ENCODE measurements at regions not wholly inside any gene's neighbourhood (a gene's known extent, or its start where the extent isn't known, plus 50 kb on each side); places are given as distances from the start of the nearest gene placed in this dataset.

- H3K36me3 ChIP-seq (ENCODE audit: control insufficient read depth, insufficient read depth, low read length) = no peaks in the 10 kb centered on the region
- H3K27me3 Mint-ChIP-seq (ENCODE audit: insufficient read depth) = no peaks in the 10 kb centered on the region
- no peak overlapping the region for H3K27ac ChIP-seq (ENCODE audit: low read depth, low read length)
- H3K9me3 Mint-ChIP-seq = no peaks in the 10 kb centered on the region
- WGBS, 2 experiments (ENCODE audit: insufficient coverage in 1 of 2, insufficient read length in 1 of 2) = 90 to 93% methylated on average over 2 to 4 of the region's 4 CpGs
- H3K27ac Mint-ChIP-seq = no peak overlapping the region
- no peak overlapping the region for H3K4me3 Mint-ChIP-seq
- no peak overlapping the region for H3K4me3 ChIP-seq (ENCODE audit: low read length)
- no peaks in the 10 kb centered on the region for H3K27me3 ChIP-seq (ENCODE audit: control insufficient read depth, insufficient read depth, low read length, poor library complexity, severe bottlenecking)
- TF ChIP-seq CTCF (conservative IDR thresholded peaks at IDR 0.05) = no peak
- H3K4me1 ChIP-seq (ENCODE audit: control insufficient read depth, insufficient read depth, low read length) = no peaks in the 10 kb centered on the region
- H3K36me3 Mint-ChIP-seq (ENCODE audit: low read depth) = no peaks in the 10 kb centered on the region
- no peak for DNase-seq
- H3K9ac ChIP-seq (ENCODE audit: extremely low read depth, low read length, poor library complexity, severe bottlenecking) = no peak overlapping the region
- peaks cover 1% of the 10 kb centered on the region for H3K4me1 Mint-ChIP-seq
- no peaks in the 10 kb centered on the region for H3K9me3 ChIP-seq (ENCODE audit: control insufficient read depth, low read length)
Measured at GRCh38 chr5:6909901-6910300, 196.7 kb downstream of the TENT4A start.

DNA sequence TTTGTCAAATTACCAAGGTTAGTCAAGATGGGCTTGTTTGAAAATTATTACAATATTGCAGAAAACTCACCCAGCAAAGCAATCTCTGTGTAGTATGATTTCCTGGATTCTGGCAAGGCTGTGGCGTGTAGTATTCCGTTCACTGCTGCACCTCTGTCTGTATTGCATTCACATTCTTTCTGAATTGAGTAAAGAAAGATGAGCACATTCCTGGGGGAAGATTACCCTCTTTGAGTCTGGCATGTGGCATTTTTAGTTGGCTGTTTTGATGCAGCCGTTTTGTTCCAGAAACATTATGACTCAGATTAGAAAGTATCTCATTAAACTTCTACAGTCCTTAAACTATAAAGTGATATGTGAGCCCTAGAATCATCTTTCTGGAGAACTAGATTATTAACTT lies 197.7 kb downstream of the TENT4A start:
- Mint-ChIP-seq H3K27ac (no peak overlapping the region), H3K4me1 (peaks cover 1% of the 10 kb centered on the region), H3K36me3 (ENCODE audit: low read depth) (no peaks in the 10 kb centered on the region), H3K27me3 (ENCODE audit: insufficient read depth) (peaks cover 3% of the 10 kb centered on the region), H3K9me3 (no peaks in the 10 kb centered on the region), H3K4me3 (no peak overlapping the region)
- Histone ChIP-seq H3K9me3 (ENCODE audit: control insufficient read depth, low read length) (no peaks in the 10 kb centered on the region), H3K9ac (ENCODE audit: extremely low read depth, low read length, poor library complexity, severe bottlenecking) (no peak overlapping the region), H3K27ac (ENCODE audit: low read depth, low read length) (no peak overlapping the region), H3K36me3 (ENCODE audit: control insufficient read depth, insufficient read depth, low read length) (no peaks in the 10 kb centered on the region), H3K27me3 (ENCODE audit: control insufficient read depth, insufficient read depth, low read length, poor library complexity, severe bottlenecking) (no peaks in the 10 kb centered on the region), H3K4me3 (ENCODE audit: low read length) (no peak overlapping the region), H3K4me1 (ENCODE audit: control insufficient read depth, insufficient read depth, low read length) (no peaks in the 10 kb centered on the region)
- TF ChIP-seq CTCF (conservative IDR thresholded peaks at IDR 0.05) = no peak
- DNase-seq = no peak
- WGBS, 2 experiments (ENCODE audit: insufficient coverage in 1 of 2, insufficient read length in 1 of 2) = 86 to 93% methylated on average over 2 to 3 of the region's 3 CpGs

GRCh38 chr5:6914347-6914746 lies 201.1 kb downstream of the TENT4A start:
- no peak for DNase-seq
- peaks cover 2% of the 10 kb centered on the region for H3K9me3 Mint-ChIP-seq
- no peaks in the 10 kb centered on the region for H3K27me3 ChIP-seq (ENCODE audit: control insufficient read depth, insufficient read depth, low read length, poor library complexity, severe bottlenecking)
- no peaks in the 10 kb centered on the region for H3K36me3 ChIP-seq (ENCODE audit: control insufficient read depth, insufficient read depth, low read length)
- TF ChIP-seq CTCF (conservative IDR thresholded peaks at IDR 0.05) = no peak
- no peak overlapping the region for H3K27ac ChIP-seq (ENCODE audit: low read depth, low read length)
- H3K27ac Mint-ChIP-seq = no peak overlapping the region
- no peak overlapping the region for H3K9ac ChIP-seq (ENCODE audit: extremely low read depth, low read length, poor library complexity, severe bottlenecking)
- peaks cover 3% of the 10 kb centered on the region for H3K27me3 Mint-ChIP-seq (ENCODE audit: insufficient read depth)
- no peak overlapping the region for H3K4me3 Mint-ChIP-seq
- H3K36me3 Mint-ChIP-seq (ENCODE audit: low read depth) = no peaks in the 10 kb centered on the region
- peaks cover 1% of the 10 kb centered on the region for H3K4me1 Mint-ChIP-seq
- H3K4me3 ChIP-seq (ENCODE audit: low read length) = no peak overlapping the region
- 88 to 100% methylated on average over 2 of the region's 2 CpGs for WGBS, 2 experiments (ENCODE audit: insufficient coverage in 1 of 2, insufficient read length in 1 of 2)
- H3K9me3 ChIP-seq (ENCODE audit: control insufficient read depth, low read length) = peaks cover 6% of the 10 kb centered on the region
- H3K4me1 ChIP-seq (ENCODE audit: control insufficient read depth, insufficient read depth, low read length) = no peaks in the 10 kb centered on the region

Data from endodermal cell (in vitro differentiated cells).